ENCODE measurements at regions not wholly inside any gene's neighbourhood (a gene's known extent, or its start where the extent isn't known, plus 50 kb on each side); places are given as distances from the start of the nearest gene placed in this dataset.

DNA sequence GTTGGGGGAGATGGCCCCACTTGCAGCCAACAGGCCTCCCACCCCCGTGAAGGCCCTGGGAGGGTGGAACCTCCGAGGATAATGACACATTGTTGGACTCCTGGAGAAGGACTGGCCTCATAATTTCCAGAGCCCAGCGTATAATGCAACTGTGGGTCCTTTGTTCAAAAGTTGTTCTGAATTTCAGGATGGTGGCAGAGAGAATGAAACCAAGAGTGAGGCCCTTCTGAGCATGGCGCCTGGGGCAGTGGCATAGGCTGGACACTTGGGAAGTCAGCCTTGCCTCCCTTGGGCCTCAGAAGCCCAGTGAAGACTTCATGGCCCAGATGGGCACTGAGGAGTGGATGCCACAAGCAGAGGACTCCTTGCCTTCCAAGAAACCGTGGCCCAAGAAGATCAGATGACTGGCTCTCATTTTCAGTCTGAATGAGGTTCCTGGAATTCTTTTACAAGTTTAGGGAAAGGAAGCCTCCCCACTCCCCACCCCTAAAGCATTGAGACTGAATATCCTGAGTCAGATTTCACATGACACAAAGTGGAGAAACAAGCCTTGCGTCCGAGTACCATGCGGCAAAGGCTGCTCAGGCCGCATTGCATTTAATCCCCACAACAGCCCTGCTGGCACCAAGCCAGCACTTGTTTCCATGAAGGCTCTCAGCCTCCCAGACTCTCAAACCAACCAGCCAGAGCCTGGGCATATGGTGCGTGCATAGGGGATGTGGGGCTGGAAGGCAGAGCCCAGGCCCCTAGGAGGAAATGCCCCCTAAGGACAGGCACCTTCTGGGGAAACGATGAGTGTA is 96.7 kb upstream of the SMIM23 start:
- Mint-ChIP-seq H3K4me3 (no peak overlapping the region), H3K9me3 (no peaks in the 10 kb centered on the region), H3K36me3 (ENCODE audit: low read depth) (no peaks in the 10 kb centered on the region), H3K4me1 (no peaks in the 10 kb centered on the region), H3K27ac (no peak overlapping the region), H3K27me3 (no peaks in the 10 kb centered on the region)
- ChIA-PET CTCF (no interaction called here), POLR2A (no interaction called here)
- DNase-seq = no peak

DNA sequence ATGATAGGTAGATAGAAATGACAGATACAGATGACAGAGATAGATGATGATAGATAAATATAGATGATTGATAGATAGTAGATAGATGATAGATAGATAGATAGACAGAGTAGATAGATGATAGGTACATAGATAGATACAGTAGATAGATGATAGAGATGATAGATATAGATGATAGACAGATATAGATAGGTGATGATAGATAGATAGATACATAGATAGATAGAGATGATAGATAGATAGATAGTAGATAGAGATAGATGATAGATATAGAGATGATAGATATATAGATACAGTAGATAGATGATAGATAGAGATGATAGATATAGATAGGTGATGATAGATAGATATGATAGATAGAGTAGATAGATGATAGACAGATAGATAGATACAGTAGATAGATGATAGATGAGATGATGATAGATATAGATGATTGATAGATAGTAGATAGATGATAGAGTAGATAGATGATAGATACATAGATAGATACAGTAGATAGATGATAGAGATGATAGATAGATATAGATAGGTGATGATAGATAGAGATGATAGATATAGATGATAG is 95.7 kb upstream of the SMIM23 start:
- Mint-ChIP-seq H3K27me3 (no peaks in the 10 kb centered on the region), H3K36me3 (ENCODE audit: low read depth) (no peaks in the 10 kb centered on the region), H3K4me1 (no peaks in the 10 kb centered on the region), H3K27ac (no peak overlapping the region), H3K9me3 (no peaks in the 10 kb centered on the region), H3K4me3 (no peak overlapping the region)
- ChIA-PET POLR2A (no interaction called here), CTCF (no interaction called here)
- DNase-seq = no peak

DNA sequence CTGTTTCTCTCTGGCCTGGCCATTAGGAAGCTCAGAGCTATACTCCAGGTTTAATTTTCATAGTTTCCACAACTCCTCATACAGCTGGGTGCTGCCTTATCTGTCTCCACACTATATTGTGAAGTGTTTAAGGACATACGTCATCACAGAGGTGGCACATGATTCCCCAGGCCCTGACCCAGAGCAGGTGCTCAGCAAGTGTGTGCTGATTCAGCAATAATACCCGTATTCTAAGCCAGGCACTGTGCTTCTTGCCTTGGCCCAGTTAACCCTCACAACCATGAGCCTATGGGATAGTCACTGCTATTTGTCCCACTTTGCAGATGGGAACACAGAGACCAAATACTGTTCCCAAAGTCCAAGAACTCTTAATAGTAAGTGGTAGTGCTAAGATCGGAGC is 93.5 kb upstream of the SMIM23 start:
- POLR2A ChIA-PET = no interaction called here
- Mint-ChIP-seq H3K4me1 (no peaks in the 10 kb centered on the region), H3K27me3 (no peaks in the 10 kb centered on the region), H3K27ac (no peak overlapping the region), H3K4me3 (no peak overlapping the region), H3K9me3 (no peaks in the 10 kb centered on the region), H3K36me3 (ENCODE audit: low read depth) (no peaks in the 10 kb centered on the region)
- CTCF ChIA-PET = no interaction called here
- DNase-seq = no peak

DNA sequence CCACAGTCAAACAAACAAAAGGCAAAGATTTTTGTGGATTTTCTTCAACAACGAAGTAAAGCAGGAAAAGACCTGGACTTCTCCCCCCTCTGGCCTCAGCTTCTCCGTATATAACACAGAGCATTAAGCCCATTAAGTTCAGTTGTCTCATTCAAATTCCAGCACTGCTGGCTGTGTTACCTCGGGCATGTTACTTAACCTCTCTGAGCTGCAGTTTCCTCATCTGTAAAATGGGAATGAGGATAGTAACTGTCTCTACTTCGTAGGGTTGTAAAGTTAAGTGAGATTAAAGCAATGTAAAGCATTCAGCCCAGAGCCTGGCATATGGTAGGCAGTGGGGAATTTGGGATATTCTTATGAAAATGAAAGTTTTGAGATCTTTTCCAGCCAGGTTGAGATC is 92.7 kb upstream of the SMIM23 start:
- H3K27me3 Mint-ChIP-seq = no peaks in the 10 kb centered on the region
- POLR2A ChIA-PET = no interaction called here
- H3K36me3 Mint-ChIP-seq (ENCODE audit: low read depth) = no peaks in the 10 kb centered on the region
- no peak overlapping the region for H3K4me3 Mint-ChIP-seq
- no peaks in the 10 kb centered on the region for H3K9me3 Mint-ChIP-seq
- DNase-seq = no peak
- no peak overlapping the region for H3K27ac Mint-ChIP-seq
- H3K4me1 Mint-ChIP-seq = no peaks in the 10 kb centered on the region
- CTCF ChIA-PET = no interaction called here

DNA sequence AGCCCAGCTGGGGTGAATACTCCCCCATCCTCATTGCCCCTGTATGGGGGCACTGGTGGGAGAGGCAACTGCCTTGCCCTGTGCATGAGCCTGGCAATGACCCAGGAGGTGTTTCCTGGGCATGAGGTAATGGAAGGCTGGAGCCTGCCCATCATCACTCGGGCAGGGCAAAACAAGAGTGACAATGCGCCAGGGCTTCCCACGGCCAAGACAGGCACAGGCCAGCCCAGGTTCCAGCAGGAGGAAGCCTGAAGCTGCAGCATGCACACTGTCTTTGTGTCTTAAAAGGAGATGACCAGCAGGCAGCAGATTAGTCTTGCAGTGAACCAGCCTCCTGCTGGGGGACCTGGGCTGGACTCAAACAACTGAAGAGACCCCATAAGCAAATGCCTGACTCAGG is 92.2 kb upstream of the SMIM23 start:
- H3K36me3 Mint-ChIP-seq (ENCODE audit: low read depth) = no peaks in the 10 kb centered on the region
- H3K9me3 Mint-ChIP-seq = no peaks in the 10 kb centered on the region
- POLR2A ChIA-PET = no interaction called here
- no peaks in the 10 kb centered on the region for H3K4me1 Mint-ChIP-seq
- no peak for DNase-seq
- CTCF ChIA-PET = interaction anchor here (1.8 kb wide), 1 partner anchor 13 kb away, joined by 5 read pairs; no protein-coding TSS in a partner anchor
- no peaks in the 10 kb centered on the region for H3K27me3 Mint-ChIP-seq
- H3K4me3 Mint-ChIP-seq = no peak overlapping the region
- no peak overlapping the region for H3K27ac Mint-ChIP-seq

DNA sequence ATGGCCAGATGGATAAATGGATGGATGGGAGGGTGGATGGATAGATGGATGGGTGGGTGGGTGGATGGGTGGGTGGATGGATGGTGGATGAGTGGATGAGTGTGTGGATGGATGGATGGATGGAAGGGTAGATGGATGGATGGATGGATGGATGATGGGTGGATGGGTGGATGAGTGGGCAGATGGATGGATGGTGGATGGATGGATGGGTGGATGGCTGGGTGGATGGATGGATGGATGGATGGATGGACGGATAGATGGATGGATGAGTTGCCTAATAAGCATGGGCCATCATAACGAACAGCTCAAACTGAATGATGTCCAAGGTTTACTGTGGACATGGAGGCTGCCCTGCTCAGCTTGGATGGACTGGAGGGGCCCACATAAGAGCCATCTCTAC is 89.8 kb upstream of the SMIM23 start:
- Mint-ChIP-seq H3K4me1 (no peaks in the 10 kb centered on the region), H3K9me3 (no peaks in the 10 kb centered on the region), H3K4me3 (no peak overlapping the region), H3K27me3 (no peaks in the 10 kb centered on the region), H3K27ac (no peak overlapping the region), H3K36me3 (ENCODE audit: low read depth) (no peaks in the 10 kb centered on the region)
- ChIA-PET CTCF (no interaction called here), POLR2A (no interaction called here)
- no peak for DNase-seq

DNA sequence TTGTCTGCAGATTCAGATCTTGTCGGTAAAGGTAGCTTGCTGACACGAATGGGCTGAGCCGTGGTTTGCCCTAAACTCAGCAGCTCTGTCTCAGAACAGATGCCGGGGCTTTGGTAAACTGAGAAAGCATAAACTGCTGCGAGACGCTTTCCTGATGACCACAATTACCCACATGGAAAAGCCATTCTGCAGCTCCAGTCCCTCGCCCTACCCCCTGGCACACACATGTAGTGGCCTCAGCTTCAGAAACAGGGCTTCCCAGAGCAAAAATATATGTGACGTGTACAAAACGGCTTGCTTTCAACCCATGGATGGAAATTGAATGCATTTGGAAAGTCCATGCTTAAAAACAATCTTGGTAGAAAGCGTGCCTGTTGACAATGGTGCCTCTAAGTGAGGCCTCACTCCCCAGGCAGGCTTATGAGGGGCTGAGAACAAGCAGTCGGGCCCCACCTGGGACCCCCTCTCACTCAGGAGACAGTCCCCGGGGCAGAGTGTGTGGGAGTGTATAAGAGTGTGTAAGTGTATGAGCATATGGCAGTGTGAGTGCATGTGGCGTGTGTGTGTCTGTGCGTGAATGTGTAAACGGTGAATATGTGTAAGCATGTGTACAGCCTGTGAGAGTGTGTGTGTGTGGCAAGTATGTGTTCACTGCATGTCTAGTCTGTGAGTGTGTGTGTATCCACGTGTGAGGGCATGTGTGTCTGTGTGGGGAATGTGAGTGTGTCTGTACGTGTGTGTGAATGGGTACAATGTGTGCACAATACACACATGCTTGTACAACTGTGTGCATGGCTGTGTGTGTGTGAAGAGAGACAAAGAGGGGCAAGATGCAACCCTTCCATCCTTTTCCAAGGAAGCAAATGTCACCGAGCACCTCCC is 88.2 kb upstream of the SMIM23 start:
- Mint-ChIP-seq H3K4me3 (no peak overlapping the region), H3K9me3 (no peaks in the 10 kb centered on the region), H3K27ac (no peak overlapping the region), H3K4me1 (no peaks in the 10 kb centered on the region), H3K27me3 (no peaks in the 10 kb centered on the region), H3K36me3 (ENCODE audit: low read depth) (no peaks in the 10 kb centered on the region)
- DNase-seq = no peak
- ChIA-PET POLR2A (no interaction called here), CTCF (no interaction called here)

DNA sequence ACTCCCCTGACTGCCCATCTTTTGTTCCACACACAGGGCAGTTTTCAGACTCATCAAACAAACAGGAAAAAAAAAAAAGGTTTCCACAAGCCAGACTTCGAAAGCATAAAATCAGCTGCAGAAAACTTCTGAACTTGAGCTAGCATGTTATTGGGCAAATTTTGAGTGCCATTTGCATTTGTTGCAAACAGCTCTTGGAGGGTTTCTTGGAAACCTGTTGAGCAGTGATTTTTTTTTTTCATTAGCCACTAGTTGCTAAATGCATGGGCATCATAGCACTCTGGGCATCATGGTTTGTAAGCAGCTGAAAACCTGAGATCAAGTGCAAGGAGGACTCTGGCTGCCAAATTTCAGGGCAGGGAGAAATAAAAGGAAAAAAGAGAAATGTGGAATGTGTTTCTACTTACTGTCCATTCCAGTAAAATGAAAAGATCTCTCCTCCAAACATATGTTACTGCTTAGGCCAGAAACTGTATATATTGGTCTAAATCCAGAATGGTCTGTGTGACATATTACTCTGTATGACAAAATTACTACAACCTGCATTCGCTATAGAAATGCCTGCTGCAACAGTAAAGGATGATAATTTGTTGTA is 85.2 kb upstream of the SMIM23 start:
- ChIA-PET CTCF (interaction anchor here (0.6 kb wide), 1 partner anchor 157 kb away, joined by 4 read pairs; no protein-coding TSS in a partner anchor), POLR2A (no interaction called here)
- Mint-ChIP-seq H3K36me3 (ENCODE audit: low read depth) (no peaks in the 10 kb centered on the region), H3K27me3 (no peaks in the 10 kb centered on the region), H3K4me3 (no peak overlapping the region), H3K4me1 (no peaks in the 10 kb centered on the region), H3K9me3 (no peaks in the 10 kb centered on the region), H3K27ac (no peak overlapping the region)
- DNase-seq = no peak

DNA sequence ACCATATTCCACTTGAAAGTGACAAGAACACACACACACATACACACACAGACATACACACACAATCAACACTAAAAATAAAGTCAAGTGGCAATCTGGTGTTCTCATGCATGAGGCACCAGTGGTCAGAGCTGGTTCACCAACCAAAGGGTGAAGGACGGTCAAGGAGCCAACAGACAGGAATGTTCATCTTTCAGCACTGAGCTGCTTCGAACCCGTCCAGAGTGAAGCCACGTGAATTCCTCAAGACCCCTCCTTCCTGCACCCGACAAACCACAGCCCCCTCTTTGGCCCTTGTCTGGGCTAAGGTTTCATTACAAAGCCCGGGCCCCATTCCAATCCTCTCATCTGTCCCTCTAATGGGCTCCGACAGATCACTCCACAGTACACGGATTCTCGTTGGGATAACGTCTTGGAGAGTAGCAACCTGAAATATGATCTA is 84.5 kb upstream of the SMIM23 start:
- Mint-ChIP-seq H3K27me3 (no peaks in the 10 kb centered on the region), H3K27ac (no peak overlapping the region), H3K9me3 (no peaks in the 10 kb centered on the region), H3K4me1 (no peaks in the 10 kb centered on the region), H3K4me3 (no peak overlapping the region), H3K36me3 (ENCODE audit: low read depth) (no peaks in the 10 kb centered on the region)
- ChIA-PET POLR2A (no interaction called here), CTCF (no interaction called here)
- no peak for DNase-seq

DNA sequence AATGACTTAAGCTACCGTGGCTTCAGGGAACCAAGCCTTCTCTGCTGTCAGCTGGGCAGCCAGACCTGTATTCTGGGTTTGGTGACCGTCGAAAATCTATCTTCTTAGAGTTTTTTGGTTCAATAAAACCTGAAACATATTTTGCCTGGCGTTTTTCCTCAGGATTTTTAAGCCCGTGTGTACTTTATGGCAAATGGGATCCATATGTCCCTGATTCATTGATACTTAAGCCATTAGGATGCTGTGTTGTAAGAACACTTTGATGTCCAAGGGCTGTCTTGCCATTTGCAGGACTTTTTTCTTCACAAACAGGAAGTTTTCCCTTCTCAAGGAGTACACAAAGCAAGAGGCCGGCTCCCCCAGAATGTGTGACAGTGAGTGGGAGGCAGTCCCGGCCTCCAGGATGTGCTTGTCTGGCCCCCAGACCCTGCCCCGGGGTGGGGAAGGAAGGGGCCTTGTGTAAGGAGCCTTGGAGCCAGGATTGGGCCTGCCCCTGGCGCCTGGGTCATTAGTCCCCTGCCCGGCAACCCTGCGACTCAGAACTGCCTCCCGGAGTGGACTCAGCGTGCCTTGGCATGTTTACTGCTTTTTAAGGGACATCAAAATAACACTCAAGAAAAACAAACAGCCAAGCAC is 83.4 kb upstream of the SMIM23 start:
- H3K4me3 Mint-ChIP-seq = no peak overlapping the region
- no peaks in the 10 kb centered on the region for H3K27me3 Mint-ChIP-seq
- no peak for DNase-seq
- ChIA-PET CTCF (no interaction called here), POLR2A (no interaction called here)
- H3K9me3 Mint-ChIP-seq = no peaks in the 10 kb centered on the region
- H3K36me3 Mint-ChIP-seq (ENCODE audit: low read depth) = no peaks in the 10 kb centered on the region
- no peaks in the 10 kb centered on the region for H3K4me1 Mint-ChIP-seq
- H3K27ac Mint-ChIP-seq = no peak overlapping the region

DNA sequence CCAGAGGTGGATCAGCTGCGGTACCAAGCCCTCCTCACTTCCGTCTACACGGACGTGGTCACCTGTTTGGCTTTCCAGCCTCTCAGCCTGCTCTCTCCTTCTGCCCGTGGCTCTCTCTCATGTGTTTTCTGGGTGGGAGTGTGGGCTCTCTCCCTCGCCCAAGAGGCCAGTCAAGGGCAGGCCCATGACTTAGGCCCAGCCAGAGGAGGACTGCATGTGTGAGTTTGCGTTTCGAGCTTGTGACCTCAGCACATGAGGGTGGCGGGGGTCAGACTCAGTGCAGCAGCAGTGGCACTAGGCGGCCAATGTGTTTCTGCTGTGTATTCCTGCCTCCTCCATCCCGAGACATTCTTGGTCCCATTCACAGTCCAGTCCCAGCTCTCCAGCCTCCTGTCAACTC is 82.5 kb upstream of the SMIM23 start:
- H3K27me3 Mint-ChIP-seq = no peaks in the 10 kb centered on the region
- DNase-seq = no peak
- no peaks in the 10 kb centered on the region for H3K4me1 Mint-ChIP-seq
- POLR2A ChIA-PET = no interaction called here
- H3K4me3 Mint-ChIP-seq = no peak overlapping the region
- H3K27ac Mint-ChIP-seq = no peak overlapping the region
- CTCF ChIA-PET = no interaction called here
- no peaks in the 10 kb centered on the region for H3K36me3 Mint-ChIP-seq (ENCODE audit: low read depth)
- no peaks in the 10 kb centered on the region for H3K9me3 Mint-ChIP-seq

DNA sequence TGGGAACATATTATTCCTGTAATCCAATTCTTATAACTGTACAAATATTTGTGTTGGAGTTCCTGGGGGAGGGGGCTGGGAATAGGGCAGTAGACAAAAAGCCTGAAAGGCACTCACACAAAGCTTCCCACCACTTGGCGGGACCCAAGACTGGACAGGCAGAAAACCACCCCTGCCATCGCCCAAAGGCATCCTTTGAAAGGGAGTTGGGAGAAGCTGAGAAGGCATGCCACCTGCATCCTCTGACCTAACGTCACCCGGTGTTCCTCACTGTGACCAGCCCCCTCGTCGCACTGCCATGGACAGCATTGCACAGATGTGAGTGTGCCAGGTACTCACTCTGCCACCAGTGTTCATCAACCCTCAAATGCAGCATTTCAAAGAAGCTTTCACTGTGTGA is 80.6 kb upstream of the SMIM23 start:
- no peaks in the 10 kb centered on the region for H3K9me3 Mint-ChIP-seq
- H3K27ac Mint-ChIP-seq = no peak overlapping the region
- CTCF ChIA-PET = no interaction called here
- H3K27me3 Mint-ChIP-seq = no peaks in the 10 kb centered on the region
- no peak for DNase-seq
- no peak overlapping the region for H3K4me3 Mint-ChIP-seq
- no peaks in the 10 kb centered on the region for H3K36me3 Mint-ChIP-seq (ENCODE audit: low read depth)
- POLR2A ChIA-PET = no interaction called here
- no peaks in the 10 kb centered on the region for H3K4me1 Mint-ChIP-seq

All from activated CD4-positive, alpha-beta T cell treated with anti-CD3 and anti-CD28 coated beads, Interleukin-2, amount 10 ng/mL, durations not matched to agents 7 days and 5 days (primary cell).